ENCODE measurements at regions not wholly inside any gene's neighbourhood (a gene's known extent, or its start where the extent isn't known, plus 50 kb on each side); places are given as distances from the start of the nearest gene placed in this dataset.

- TF ChIP-seq CTCF (IDR thresholded peaks at IDR 0.05; ENCODE audit: insufficient read depth, low read depth, low read length, missing control alignments) = no peak
- DNase-seq (ENCODE audit: low read depth) = no peak
- no peak overlapping the region for H3K4me3 ChIP-seq (ENCODE audit: low read depth, low read length)
These were observed 289.1 kb upstream of the JAG1 start for GRCh38 chr20:10962937-10963336.

- no peak overlapping the region for H3K4me3 ChIP-seq (ENCODE audit: low read depth, low read length)
- no peak for TF ChIP-seq CTCF (IDR thresholded peaks at IDR 0.05; ENCODE audit: insufficient read depth, low read depth, low read length, missing control alignments)
- DNase-seq (ENCODE audit: low read depth) = no peak
These were observed 290.0 kb upstream of the JAG1 start for GRCh38 chr20:10963717-10964266.

- no peak for TF ChIP-seq CTCF (IDR thresholded peaks at IDR 0.05; ENCODE audit: insufficient read depth, low read depth, low read length, missing control alignments)
These were observed 292.2 kb upstream of the JAG1 start for GRCh38 chr20:10965936-10966470.

GRCh38 chr20:10970109-10970508, 296.3 kb upstream of the JAG1 start:
- no peak for TF ChIP-seq CTCF (IDR thresholded peaks at IDR 0.05; ENCODE audit: insufficient read depth, low read depth, low read length, missing control alignments)
- no peak overlapping the region for H3K4me3 ChIP-seq (ENCODE audit: low read depth, low read length)
- DNase-seq (ENCODE audit: low read depth) = no peak

More at GRCh38 chr20:10965936-10966470, 292.2 kb upstream of the JAG1 start:
- H3K4me3 ChIP-seq (ENCODE audit: low read depth, low read length) = no peak overlapping the region
- DNase-seq (ENCODE audit: low read depth) = no peak

- no peak for DNase-seq (ENCODE audit: low read depth)
- H3K4me3 ChIP-seq (ENCODE audit: low read depth, low read length) = no peak overlapping the region
- no peak for TF ChIP-seq CTCF (IDR thresholded peaks at IDR 0.05; ENCODE audit: insufficient read depth, low read depth, low read length, missing control alignments)
These were observed 297.3 kb upstream of the JAG1 start for GRCh38 chr20:10971096-10971495.

GRCh38 chr20:10972219-10972860, 298.5 kb upstream of the JAG1 start:
- H3K4me3 ChIP-seq (ENCODE audit: low read depth, low read length) = no peak overlapping the region
- DNase-seq (ENCODE audit: low read depth) = no peak
- no peak for TF ChIP-seq CTCF (IDR thresholded peaks at IDR 0.05; ENCODE audit: insufficient read depth, low read depth, low read length, missing control alignments)
